ENCODE measurements at regions not wholly inside any gene's neighbourhood (a gene's known extent, or its start where the extent isn't known, plus 50 kb on each side); places are given as distances from the start of the nearest gene placed in this dataset.
"Not testable (repeated sequence)": the region's sequence is repeated elsewhere in the genome, so short reads cannot be mapped to it uniquely, and the experiment has no call there.

- DNase-seq: no peak
These were observed 107.6 kb upstream of the ZBTB20 start for GRCh38 chr3:115254492-115255196.

DNA sequence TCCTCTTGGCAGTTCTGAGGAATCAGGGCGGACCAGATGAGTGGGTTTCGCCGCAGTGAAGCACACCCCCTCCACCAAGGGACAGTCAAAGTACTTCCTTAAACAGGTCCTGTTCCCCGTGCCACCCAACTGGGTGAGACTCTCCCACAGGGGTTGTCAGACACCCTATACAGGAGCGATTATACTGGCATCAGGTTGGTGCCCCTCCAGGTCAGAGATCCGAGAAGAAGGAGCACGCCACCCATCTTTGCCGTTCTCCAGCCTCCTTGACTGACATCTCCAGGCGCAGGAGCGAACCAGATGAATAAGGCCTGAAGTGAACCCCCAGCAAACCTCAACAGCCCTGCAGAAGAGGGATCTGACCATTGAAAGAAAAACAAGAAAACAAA is 108.1 kb upstream of the ZBTB20 start:
- DNase-seq: no peak

DNA sequence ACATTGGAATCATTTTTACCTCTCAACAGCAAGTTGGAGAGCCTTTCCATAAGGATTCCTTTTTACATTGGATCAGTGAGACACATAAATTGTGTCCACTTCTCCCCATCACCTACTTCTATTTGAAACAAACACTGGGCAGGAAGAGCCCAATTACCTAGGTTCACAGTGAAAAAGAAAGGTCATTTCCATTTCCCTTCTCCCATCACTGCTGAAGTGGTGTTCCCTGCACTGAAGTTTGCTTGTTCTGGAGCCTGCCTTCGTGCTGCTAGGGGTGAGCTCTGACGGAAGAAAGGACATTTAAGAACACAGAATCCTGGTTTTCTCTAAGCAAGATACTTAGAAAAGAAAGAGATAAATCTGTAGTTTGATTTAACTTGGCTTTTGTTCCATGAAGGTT is 123.8 kb upstream of the ZBTB20 start:
- no peak for DNase-seq

- DNase-seq: no peak
These were observed 125.1 kb upstream of the ZBTB20 start for GRCh38 chr3:115272036-115272824.

- no peak for DNase-seq
These were observed 128.8 kb upstream of the ZBTB20 start for GRCh38 chr3:115275896-115276295.

GRCh38 chr3:115279939-115280338 is 132.9 kb upstream of the ZBTB20 start:
- DNase-seq: no peak

DNA sequence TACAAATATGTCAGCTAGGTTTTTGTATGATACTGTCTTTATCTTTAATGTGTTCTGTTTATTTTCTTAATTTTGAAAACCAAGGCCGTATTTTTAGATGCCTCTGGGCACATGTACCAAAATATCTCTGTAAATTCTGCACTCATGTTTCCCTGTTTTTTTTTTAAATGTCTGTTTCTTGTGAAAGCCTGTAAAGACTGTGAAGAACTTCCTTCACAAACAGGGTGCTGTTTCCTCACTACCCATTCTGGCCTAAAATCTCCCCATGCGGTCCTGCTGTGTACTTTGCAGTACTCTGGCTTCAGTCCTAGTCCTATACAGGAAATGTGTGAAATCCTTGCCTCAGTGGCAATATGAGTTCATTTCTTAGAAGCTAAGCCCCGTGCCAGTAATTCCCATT is 133.4 kb upstream of the ZBTB20 start:
- DNase-seq: no peak

DNA sequence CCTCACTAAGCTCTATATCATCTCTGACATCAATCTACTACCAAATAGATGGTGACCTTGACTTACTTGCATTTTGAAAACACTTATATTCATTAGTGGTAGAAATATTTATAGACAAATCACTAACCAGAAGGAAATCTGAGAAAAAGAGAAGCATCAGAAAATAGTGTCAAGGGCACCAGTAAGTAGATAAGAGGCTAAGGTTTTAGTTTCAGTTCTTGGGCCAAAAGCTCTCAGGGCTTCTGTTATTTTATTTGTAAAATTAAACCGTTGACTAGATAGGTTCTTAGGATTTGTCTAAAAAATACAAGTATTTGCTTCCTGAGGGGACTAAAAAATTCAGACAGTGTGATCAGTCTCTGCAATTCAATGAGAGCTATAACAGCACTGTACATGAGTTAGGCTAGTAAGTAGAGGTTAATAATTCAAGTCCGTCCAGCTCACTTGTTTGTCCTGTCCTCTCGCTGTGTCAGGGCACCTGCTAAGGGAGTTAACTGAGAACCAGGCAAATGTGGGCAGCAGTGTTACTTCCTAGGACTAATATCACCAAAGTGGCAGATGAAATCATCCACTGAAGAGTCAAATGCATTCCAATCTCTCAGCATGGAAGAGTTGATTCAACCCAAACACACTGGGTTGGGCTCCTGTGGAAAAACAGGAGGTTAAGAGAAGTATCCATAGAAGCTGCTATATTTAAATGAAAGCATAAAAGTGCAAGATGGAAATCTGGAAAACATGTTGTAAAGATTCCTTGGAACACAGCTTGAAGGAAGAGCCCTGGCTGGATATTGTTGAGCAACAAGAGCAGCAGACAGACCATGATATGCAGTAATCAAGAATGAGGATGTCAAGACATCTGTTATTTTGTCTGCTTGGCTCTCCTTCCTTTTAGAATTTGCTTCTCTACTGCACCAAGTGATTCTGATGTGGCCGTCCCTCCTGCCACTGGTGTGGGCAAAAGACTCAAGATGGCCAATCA is 134.9 kb upstream of the ZBTB20 start:
- DNase-seq: no peak

DNA sequence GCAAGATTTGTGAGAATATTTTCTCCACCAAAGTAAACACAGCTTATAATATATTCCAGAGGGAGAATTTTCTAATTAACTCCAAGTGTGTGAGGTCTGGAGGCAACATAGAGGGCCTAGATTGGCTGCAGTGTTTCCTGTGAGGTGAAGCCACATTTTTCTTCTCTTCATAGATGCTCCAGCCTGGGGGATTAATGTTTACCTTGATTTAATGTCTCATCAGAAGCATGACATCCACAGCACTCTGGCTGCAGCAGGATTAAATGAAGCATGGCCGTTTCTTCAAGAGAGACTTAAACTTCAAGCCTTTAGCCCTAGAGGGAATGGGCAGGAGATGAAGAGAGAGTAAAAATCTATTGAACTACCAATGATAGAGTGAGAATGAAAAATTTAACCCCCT is 137.9 kb upstream of the ZBTB20 start:
- DNase-seq: no peak

GRCh38 chr3:115286529-115287197 is 139.6 kb upstream of the ZBTB20 start:
- DNase-seq: no peak

DNA sequence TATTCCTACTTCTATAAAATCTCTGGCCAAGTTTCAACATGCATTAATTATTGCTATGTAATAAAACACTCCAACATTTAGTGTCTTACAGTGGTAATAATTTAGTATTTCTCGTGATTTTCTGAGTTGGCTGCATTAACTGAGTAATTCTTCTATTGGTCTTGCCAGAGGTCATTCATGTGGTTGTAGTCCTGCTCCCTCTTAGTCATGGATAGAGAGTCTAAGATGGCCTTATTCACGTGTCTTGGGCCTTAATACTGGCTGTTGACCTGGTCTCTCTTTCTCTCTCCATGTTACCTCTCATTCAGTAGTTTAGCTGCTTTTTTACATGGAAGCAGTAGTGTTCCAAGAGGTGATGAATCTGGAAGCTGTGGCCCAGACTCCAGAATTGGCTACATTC is 140.1 kb upstream of the ZBTB20 start:
- DNase-seq: no peak

DNA sequence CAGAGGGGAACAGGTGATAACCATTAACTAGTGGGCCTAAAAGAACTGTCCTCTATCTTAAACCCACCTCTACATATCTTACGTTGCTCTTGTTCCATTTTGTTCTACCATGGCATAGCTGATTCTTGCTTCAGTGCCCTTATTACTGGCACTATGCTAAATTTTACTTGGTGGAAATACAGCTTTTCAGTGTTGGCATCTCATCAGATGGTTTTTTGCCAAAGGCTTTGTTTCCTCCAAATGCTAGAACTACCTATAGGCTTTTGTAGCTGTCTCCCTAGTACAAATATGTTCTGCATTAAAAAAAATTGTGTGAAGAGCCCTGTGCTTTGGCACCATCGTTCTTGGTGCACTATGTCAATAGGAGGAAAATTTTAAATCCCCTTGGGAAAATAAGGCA is 145.0 kb upstream of the ZBTB20 start:
- no peak for DNase-seq

GRCh38 chr3:115292677-115293165 is 145.6 kb upstream of the ZBTB20 start:
- DNase-seq: no peak

DNA sequence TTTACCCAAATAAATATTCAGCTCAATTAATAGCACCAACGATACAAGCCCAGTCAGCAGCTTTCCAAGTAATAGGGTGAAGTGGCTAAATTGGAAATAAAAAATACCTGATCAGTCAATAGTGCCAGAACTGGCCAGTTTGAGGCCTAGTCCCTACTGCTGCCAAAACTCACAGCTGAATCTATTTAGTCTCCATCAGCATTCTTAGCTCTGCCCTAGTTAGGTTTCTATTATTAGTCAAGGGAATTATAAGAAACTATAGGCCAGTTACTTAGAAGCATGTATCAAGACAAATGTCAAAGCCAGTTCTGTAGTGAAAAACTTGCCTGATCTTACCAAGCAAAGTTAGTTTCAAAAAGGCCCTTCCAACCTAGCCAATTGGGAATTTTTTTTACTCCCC is 146.2 kb upstream of the ZBTB20 start:
- no peak for DNase-seq

GRCh38 chr3:115301364-115301860 is 154.3 kb upstream of the ZBTB20 start:
- no peak for DNase-seq

GRCh38 chr3:115317953-115318352 is 170.9 kb upstream of the ZBTB20 start:
- DNase-seq: not testable (repeated sequence)

- DNase-seq: no peak
These were observed 174.3 kb upstream of the ZBTB20 start for GRCh38 chr3:115321400-115321805.

- DNase-seq: no peak
These were observed 175.8 kb upstream of the ZBTB20 start for GRCh38 chr3:115322901-115323300.

GRCh38 chr3:115323380-115323779 is 176.3 kb upstream of the ZBTB20 start:
- no peak for DNase-seq

DNA sequence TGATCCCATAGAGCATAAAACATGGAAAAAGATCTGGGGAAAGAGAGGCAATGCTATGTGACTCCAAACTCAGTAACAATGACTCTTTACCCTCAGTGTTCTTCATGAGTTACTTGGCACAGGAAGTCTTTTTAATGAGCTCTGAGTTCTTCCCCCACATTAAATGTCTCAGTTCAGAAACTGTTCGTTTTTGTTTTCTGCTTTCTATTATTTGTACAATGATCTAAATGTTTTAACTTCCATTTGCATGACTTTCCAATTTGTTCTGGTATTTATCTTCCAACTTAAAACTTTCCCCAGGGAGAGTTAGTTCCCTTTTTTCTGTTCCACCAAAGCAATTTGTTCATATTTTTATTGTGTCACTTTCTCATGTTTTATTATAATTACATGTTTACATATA is 177.0 kb upstream of the ZBTB20 start:
- no peak for DNase-seq

- no peak for DNase-seq
These were observed 178.5 kb upstream of the ZBTB20 start for GRCh38 chr3:115325539-115325938.

DNA sequence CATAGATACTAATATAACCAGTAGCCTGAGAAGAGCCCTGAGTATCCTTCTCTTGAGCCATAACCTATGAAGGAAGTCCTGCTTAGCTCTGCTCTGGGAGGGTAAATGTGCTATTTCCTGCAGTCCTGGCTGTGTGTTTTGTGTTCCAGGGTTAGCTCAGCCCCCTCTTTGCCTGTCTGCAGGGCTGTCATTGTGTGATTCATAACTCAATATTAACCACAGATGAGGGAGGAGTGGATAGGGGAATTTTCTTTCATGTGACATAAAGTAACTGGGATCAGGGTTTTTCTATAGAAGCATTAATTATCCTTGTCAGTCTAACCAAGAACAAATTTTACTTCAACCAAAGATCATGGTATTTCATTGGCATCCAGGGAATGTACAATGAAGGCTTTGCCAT is 183.3 kb upstream of the ZBTB20 start:
- DNase-seq: no peak
